ENCODE measurements at regions not wholly inside any gene's neighbourhood (a gene's known extent, or its start where the extent isn't known, plus 50 kb on each side); places are given as distances from the start of the nearest gene placed in this dataset.

DNA sequence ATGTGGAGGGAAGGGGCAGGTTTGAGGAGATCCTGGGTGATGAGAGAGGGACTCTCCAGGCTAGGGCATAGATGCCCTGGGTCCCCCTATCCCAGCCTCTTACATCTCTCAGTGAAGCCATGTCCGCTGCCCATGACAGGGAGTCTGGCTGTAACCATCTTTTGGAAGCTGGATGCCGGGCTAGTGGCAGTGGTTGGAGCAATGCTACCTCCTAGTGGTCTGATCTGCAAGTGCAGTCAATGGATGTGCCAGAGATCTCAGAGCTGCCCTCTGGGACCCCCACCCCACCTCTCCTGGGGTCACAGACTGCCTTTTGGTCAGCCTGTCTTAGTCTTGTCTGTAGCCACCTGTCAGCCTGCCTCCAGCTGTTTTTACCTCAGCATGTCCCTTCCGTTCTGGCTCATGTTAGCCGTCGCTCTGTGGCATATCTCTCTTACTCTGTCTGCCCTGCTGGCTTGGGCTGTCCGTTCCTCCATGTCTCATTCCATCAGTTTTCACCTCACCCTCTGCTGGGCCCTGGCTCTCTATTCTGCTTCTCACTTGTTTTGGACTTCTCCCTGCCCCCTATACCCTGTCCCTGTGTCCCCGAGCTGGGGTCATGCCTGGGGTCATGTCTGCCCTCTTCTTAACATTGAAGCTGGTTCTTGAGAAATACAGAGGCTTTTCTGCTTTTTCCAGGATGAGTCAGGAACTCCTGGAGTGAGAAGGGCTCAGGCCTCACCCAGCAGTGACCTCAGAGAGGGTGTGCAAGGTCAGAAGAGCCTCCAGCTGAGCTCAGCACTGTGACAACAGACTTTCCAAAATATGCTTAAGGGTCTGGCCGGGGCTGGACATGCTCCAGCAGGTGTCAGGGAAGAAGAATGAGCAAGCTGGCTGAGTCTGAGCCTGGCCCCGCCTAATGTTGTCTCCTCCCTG, 52.0 kb upstream of the THY1 start:
- TF ChIP-seq, protein P1, sequence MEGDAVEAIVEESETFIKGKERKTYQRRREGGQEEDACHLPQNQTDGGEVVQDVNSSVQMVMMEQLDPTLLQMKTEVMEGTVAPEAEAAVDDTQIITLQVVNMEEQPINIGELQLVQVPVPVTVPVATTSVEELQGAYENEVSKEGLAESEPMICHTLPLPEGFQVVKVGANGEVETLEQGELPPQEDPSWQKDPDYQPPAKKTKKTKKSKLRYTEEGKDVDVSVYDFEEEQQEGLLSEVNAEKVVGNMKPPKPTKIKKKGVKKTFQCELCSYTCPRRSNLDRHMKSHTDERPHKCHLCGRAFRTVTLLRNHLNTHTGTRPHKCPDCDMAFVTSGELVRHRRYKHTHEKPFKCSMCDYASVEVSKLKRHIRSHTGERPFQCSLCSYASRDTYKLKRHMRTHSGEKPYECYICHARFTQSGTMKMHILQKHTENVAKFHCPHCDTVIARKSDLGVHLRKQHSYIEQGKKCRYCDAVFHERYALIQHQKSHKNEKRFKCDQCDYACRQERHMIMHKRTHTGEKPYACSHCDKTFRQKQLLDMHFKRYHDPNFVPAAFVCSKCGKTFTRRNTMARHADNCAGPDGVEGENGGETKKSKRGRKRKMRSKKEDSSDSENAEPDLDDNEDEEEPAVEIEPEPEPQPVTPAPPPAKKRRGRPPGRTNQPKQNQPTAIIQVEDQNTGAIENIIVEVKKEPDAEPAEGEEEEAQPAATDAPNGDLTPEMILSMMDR (IDR thresholded peaks at IDR 0.05; ENCODE audit: low read depth, low read length, missing control alignments): peak; percentile 99
- DNase-seq (ENCODE audit: low read depth): peak; percentile 7
- no peak overlapping the region for H3K4me3 ChIP-seq (ENCODE audit: low read depth, low read length)

DNA sequence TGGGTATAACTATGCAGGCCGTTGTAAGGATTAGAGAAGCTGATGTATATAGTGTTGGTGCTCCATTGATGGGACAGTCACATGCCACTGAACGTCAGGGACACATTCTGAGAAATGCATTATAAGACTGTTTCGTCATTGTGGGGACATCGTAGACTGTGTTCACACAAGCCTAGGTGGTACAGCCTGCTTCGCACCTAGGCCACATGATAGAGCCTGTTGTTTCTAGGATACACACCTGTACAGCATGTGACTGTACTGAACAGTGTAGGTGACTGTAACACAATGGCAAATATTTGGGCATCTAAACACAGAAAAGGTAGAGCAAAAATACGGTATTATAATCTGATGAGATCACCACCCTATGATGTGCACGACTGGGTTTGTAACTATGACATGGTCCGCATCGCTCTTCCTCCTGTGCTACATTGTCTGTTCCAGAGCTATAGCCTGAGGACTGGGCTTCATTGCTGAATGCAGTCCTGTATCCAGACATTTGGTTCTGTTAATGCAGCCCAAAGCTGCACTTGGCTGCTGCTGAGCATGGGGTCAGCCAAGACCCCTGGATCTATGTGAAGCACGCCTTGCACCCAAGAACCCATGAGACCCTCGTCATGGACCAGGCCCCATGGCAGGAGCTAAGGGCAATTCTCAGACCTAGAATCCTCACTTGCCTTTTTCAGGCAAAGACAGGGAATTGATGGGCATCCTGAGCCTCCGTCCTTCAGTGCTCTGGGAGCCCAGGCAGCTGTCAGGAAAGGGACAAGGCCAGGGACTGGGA, 51.1 kb upstream of the THY1 start:
- no peak for DNase-seq (ENCODE audit: low read depth)
- no peak overlapping the region for H3K4me3 ChIP-seq (ENCODE audit: low read depth, low read length)
- TF ChIP-seq, protein P1 (IDR thresholded peaks at IDR 0.05; ENCODE audit: low read depth, low read length, missing control alignments): no peak

DNA sequence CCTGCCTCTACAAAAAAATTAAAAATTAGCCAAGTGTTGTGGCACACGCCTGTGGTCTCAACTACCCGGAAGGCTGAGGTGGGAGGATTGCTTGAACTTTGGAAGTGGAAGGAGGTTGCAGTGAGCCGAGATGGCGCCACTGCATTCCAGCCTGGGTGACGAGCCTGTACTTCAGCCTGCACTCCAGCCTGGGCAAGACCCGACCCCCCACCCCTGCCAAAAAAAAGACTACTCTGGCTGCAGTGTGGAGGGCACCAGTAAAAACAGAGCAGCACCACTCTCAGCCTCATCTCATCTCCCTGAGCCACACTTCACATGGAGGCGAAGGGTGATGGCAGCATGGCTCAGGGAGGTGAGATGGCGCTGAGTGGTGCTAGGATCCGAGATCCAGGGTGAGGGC, 50.3 kb upstream of the THY1 start:
- DNase-seq (ENCODE audit: low read depth): no peak
- H3K4me3 ChIP-seq (ENCODE audit: low read depth, low read length): no peak overlapping the region
- TF ChIP-seq, protein P1 (IDR thresholded peaks at IDR 0.05; ENCODE audit: low read depth, low read length, missing control alignments): no peak

GRCh38 chr11:119472856-119473222, 49.9 kb upstream of the THY1 start:
- H3K4me3 ChIP-seq (ENCODE audit: low read depth, low read length): no peak overlapping the region
- TF ChIP-seq, protein P1 (IDR thresholded peaks at IDR 0.05; ENCODE audit: low read depth, low read length, missing control alignments): no peak
- no peak for DNase-seq (ENCODE audit: low read depth)
